OCI-LY1 (cell line): ENCODE measurements at regions not wholly inside any gene's neighbourhood (a gene's known extent, or its start where the extent isn't known, plus 50 kb on each side); places are given as distances from the start of the nearest gene placed in this dataset.

ENCODE experiments used
- EZH2 ChIP-seq: fragments of 200-600 bp; sonication (generic), shearing (Covaris generic); IDR thresholded peaks from 2 replicates; pipeline ENCODE4 v1.8.0; 2017; ENCODE audit warnings: borderline replicate concordance, mixed run types, mild to moderate bottlenecking, antibody characterized with exemption, low read length, moderate library complexity, mixed read lengths
- TF ChIP-seq, protein P1 (sequence below): fragments of 200-600 bp; sonication (generic), shearing (Covaris generic); IDR thresholded peaks from 2 replicates; pipeline ENCODE4 v1.5.1; 2017; ENCODE audit warnings: mild to moderate bottlenecking, antibody characterized with exemption, low read length, moderate library complexity, mixed read lengths

DNA sequence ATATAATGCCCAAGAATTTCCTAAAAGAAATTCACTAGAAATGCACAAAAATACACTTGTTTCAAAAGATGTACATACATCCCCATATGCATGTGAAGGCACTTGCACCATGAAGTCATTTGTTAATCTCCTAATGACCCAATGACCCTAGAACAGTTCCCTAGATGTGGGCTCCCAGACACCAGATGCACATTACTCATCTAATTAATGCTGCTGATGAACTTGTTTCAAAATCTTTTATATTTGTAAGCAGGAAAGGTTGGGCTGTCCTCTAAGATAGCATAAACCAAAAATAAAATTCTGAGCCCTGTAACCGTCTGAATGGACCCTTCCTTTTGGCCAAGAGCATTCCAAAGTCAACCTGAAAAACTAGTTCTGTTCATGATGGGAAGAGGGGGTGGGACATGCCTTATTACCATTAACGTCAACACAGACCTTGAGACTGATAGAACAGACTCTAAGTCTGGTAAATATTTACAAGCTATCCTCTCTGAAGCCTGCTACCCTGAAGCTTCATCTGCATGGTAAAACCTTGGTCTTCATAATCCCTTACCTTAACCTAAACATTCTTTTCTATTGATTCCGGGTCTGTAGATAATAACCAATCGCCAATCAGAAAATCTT, 91.0 kb upstream of the DAPK1 start:
- TF ChIP-seq, protein P1, sequence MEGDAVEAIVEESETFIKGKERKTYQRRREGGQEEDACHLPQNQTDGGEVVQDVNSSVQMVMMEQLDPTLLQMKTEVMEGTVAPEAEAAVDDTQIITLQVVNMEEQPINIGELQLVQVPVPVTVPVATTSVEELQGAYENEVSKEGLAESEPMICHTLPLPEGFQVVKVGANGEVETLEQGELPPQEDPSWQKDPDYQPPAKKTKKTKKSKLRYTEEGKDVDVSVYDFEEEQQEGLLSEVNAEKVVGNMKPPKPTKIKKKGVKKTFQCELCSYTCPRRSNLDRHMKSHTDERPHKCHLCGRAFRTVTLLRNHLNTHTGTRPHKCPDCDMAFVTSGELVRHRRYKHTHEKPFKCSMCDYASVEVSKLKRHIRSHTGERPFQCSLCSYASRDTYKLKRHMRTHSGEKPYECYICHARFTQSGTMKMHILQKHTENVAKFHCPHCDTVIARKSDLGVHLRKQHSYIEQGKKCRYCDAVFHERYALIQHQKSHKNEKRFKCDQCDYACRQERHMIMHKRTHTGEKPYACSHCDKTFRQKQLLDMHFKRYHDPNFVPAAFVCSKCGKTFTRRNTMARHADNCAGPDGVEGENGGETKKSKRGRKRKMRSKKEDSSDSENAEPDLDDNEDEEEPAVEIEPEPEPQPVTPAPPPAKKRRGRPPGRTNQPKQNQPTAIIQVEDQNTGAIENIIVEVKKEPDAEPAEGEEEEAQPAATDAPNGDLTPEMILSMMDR = no peak
- TF ChIP-seq EZH2 = no peak
